GM21737 (cell line): ENCODE measurements at regions not wholly inside any gene's neighbourhood (a gene's known extent, or its start where the extent isn't known, plus 50 kb on each side); places are given as distances from the start of the nearest gene placed in this dataset.
"Not testable (repeated sequence)": the region's sequence is repeated elsewhere in the genome, so short reads cannot be mapped to it uniquely, and the experiment has no call there.

Experiments used
- ATAC-seq: cut with Tn5 transposase; IDR thresholded peaks from one replicate; pipeline ENCODE4 v1.9.1; 2021; ENCODE audit warnings: mild to moderate bottlenecking, moderate library complexity; ENCODE audit not compliant: unreplicated experiment

- no peak for ATAC-seq
These were observed 144.2 kb upstream of the RAPGEF2 start for GRCh38 chr4:158958489-158959270.

- no peak for ATAC-seq
These were observed 140.5 kb upstream of the RAPGEF2 start for GRCh38 chr4:158962393-158962792.

GRCh38 chr4:158963282-158963681 lies 139.6 kb upstream of the RAPGEF2 start:
- not testable (repeated sequence) for ATAC-seq

- ATAC-seq: no peak
These were observed 138.7 kb upstream of the RAPGEF2 start for GRCh38 chr4:158964114-158964727.

GRCh38 chr4:158964728-158965124 lies 138.2 kb upstream of the RAPGEF2 start:
- no peak for ATAC-seq

GRCh38 chr4:158965226-158965625 lies 137.7 kb upstream of the RAPGEF2 start:
- no peak for ATAC-seq

GRCh38 chr4:158966091-158966490 lies 136.8 kb upstream of the RAPGEF2 start:
- ATAC-seq: no peak

- no peak for ATAC-seq
These were observed 133.9 kb upstream of the RAPGEF2 start for GRCh38 chr4:158968961-158969360.

- no peak for ATAC-seq
These were observed 132.1 kb upstream of the RAPGEF2 start for GRCh38 chr4:158970812-158971211.

- ATAC-seq: not testable (repeated sequence)
These were observed 128.4 kb upstream of the RAPGEF2 start for GRCh38 chr4:158974438-158974837.

- not testable (repeated sequence) for ATAC-seq
These were observed 122.2 kb upstream of the RAPGEF2 start for GRCh38 chr4:158980711-158981110.

GRCh38 chr4:158991534-158992155 lies 111.2 kb upstream of the RAPGEF2 start:
- ATAC-seq: no peak

GRCh38 chr4:158993891-158994290 lies 109.0 kb upstream of the RAPGEF2 start:
- ATAC-seq: no peak

GRCh38 chr4:158995040-158995439 lies 107.8 kb upstream of the RAPGEF2 start:
- no peak for ATAC-seq

GRCh38 chr4:158995965-158996364 lies 106.9 kb upstream of the RAPGEF2 start:
- no peak for ATAC-seq

- ATAC-seq: no peak
These were observed 106.2 kb upstream of the RAPGEF2 start for GRCh38 chr4:158996669-158997074.

- no peak for ATAC-seq
These were observed 105.1 kb upstream of the RAPGEF2 start for GRCh38 chr4:158997660-158998349.

GRCh38 chr4:158998624-158999023 lies 104.3 kb upstream of the RAPGEF2 start:
- ATAC-seq: no peak

GRCh38 chr4:158999166-158999682 lies 103.7 kb upstream of the RAPGEF2 start:
- no peak for ATAC-seq

GRCh38 chr4:158999849-159000248 lies 103.0 kb upstream of the RAPGEF2 start:
- no peak for ATAC-seq

- ATAC-seq: no peak
These were observed 99.9 kb upstream of the RAPGEF2 start for GRCh38 chr4:159002950-159003349.
